ENCODE measurements at regions not wholly inside any gene's neighbourhood (a gene's known extent, or its start where the extent isn't known, plus 50 kb on each side); places are given as distances from the start of the nearest gene placed in this dataset.

GRCh38 chr10:61049386-61049785, 105.4 kb upstream of the RHOBTB1 start:
- WGBS, 2 experiments (ENCODE audit: extremely low coverage in 2 of 2, insufficient read length in 1 of 2) = no CpG with 5 or more reads among the region's 2 CpGs
- TF ChIP-seq POLR2A (IDR thresholded peaks at IDR 0.05; ENCODE audit: low read depth, low read length) (no peak), NFE2L2 (IDR thresholded peaks at IDR 0.05; ENCODE audit: low read depth, low read length) (no peak), MAZ (IDR thresholded peaks at IDR 0.05; ENCODE audit: borderline replicate concordance, low read depth, low read length) (no peak), RCOR1 (IDR thresholded peaks at IDR 0.05; ENCODE audit: insufficient replicate concordance, low read length) (no peak), CHD1 (IDR thresholded peaks at IDR 0.05; ENCODE audit: low read depth, low read length) (no peak), SMC3 (IDR thresholded peaks at IDR 0.05; ENCODE audit: low read depth, low read length) (no peak), MAFK (IDR thresholded peaks at IDR 0.05; ENCODE audit: low read depth, low read length) (no peak), CEBPB (IDR thresholded peaks at IDR 0.05; ENCODE audit: low read depth, low read length) (no peak), FOS (IDR thresholded peaks at IDR 0.05; ENCODE audit: low read depth, low read length) (no peak), ELK1 (IDR thresholded peaks at IDR 0.05; ENCODE audit: borderline replicate concordance, low read depth, low read length) (no peak), MXI1 (IDR thresholded peaks at IDR 0.05; ENCODE audit: borderline replicate concordance, low read depth, low read length) (no peak), RAD21 (IDR thresholded peaks at IDR 0.05; ENCODE audit: low read length) (no peak), RFX5 (IDR thresholded peaks at IDR 0.05; ENCODE audit: low read depth, low read length) (no peak), BHLHE40 (IDR thresholded peaks at IDR 0.05; ENCODE audit: low read depth, low read length) (no peak)
- TF ChIP-seq, protein P1, sequence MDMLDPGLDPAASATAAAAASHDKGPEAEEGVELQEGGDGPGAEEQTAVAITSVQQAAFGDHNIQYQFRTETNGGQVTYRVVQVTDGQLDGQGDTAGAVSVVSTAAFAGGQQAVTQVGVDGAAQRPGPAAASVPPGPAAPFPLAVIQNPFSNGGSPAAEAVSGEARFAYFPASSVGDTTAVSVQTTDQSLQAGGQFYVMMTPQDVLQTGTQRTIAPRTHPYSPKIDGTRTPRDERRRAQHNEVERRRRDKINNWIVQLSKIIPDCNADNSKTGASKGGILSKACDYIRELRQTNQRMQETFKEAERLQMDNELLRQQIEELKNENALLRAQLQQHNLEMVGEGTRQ (IDR thresholded peaks at IDR 0.05; ENCODE audit: low read depth, low read length) = no peak
- TF ChIP-seq, protein P2, sequence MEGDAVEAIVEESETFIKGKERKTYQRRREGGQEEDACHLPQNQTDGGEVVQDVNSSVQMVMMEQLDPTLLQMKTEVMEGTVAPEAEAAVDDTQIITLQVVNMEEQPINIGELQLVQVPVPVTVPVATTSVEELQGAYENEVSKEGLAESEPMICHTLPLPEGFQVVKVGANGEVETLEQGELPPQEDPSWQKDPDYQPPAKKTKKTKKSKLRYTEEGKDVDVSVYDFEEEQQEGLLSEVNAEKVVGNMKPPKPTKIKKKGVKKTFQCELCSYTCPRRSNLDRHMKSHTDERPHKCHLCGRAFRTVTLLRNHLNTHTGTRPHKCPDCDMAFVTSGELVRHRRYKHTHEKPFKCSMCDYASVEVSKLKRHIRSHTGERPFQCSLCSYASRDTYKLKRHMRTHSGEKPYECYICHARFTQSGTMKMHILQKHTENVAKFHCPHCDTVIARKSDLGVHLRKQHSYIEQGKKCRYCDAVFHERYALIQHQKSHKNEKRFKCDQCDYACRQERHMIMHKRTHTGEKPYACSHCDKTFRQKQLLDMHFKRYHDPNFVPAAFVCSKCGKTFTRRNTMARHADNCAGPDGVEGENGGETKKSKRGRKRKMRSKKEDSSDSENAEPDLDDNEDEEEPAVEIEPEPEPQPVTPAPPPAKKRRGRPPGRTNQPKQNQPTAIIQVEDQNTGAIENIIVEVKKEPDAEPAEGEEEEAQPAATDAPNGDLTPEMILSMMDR (conservative IDR thresholded peaks at IDR 0.05; ENCODE audit: low read depth, low read length) = no peak
- Histone ChIP-seq H4K5ac (ENCODE audit: low read depth, low read length) (no peak overlapping the region), H3K36me3 (ENCODE audit: control insufficient read depth, insufficient read depth, low read length) (no peaks in the 10 kb centered on the region), H3K27me3 (ENCODE audit: control insufficient read depth, insufficient read depth, low read length) (peaks cover 3% of the 10 kb centered on the region), H2BK20ac (ENCODE audit: low read depth, low read length) (no peak overlapping the region), H2BK15ac (ENCODE audit: low read depth, low read length) (no peak overlapping the region), H3K18ac (ENCODE audit: low read depth, low read length) (no peak overlapping the region), H3K4me2 (ENCODE audit: low read depth, low read length) (no peak overlapping the region), H3K4me3 (ENCODE audit: insufficient read depth, low read depth, low read length) (no peak overlapping the region), H3K9me3 (ENCODE audit: control insufficient read depth, insufficient read depth, low read length) (no peaks in the 10 kb centered on the region), H4K91ac (ENCODE audit: insufficient read depth, low read depth, low read length) (no peak overlapping the region), H3K9me1 (ENCODE audit: insufficient read depth, low read length) (no peaks in the 10 kb centered on the region), H2BK120ac (ENCODE audit: low read depth, low read length) (no peak overlapping the region), H4K8ac (ENCODE audit: low read depth in 2 of 2, low read length in 2 of 2) (no peak overlapping the region), H3K56ac (ENCODE audit: extremely low read depth, insufficient read depth, low read length) (no peak overlapping the region), H2AFZ (replicated peaks; ENCODE audit: low read length, poor library complexity) (no peak overlapping the region), H2BK5ac (ENCODE audit: low read depth, low read length, poor library complexity, severe bottlenecking) (no peak overlapping the region), H2AK5ac (ENCODE audit: low read depth, low read length) (no peak overlapping the region), H3K14ac (replicated peaks; ENCODE audit: low read depth, low read length) (no peak overlapping the region), H3K79me1 (ENCODE audit: low read depth in 1 of 2, low read length in 2 of 2) (no peaks in the 10 kb centered on the region), H4K20me1 (ENCODE audit: insufficient read depth, low read length) (no peaks in the 10 kb centered on the region), H3K4me1 (ENCODE audit: control insufficient read depth, insufficient read depth, low read length) (no peaks in the 10 kb centered on the region), H2AK9ac (replicated peaks; ENCODE audit: low read depth, low read length, poor library complexity) (no peak overlapping the region), H3K4ac (ENCODE audit: low read depth, low read length) (no peak overlapping the region), H3K27ac (ENCODE audit: insufficient read depth, low read length) (no peak overlapping the region), H3K9ac (ENCODE audit: low read depth, low read length) (no peak overlapping the region), H3K23ac (ENCODE audit: low read depth, low read length) (no peak overlapping the region)
- intact Hi-C loops (cut with micrococcal nuclease) (no loop called here), dilution Hi-C loops (cut with HindIII; ENCODE audit: low sequenced_read_pairs, unreplicated experiment) (no loop called here), in situ Hi-C loops (cut with MboI; ENCODE audit: low sequenced_read_pairs) (no loop called here)
- CTCF ChIA-PET = no interaction called here
- no peak for DNase-seq
- no peak for ATAC-seq (ENCODE audit: low read depth)
- POLR2A ChIA-PET (ENCODE audit: unreplicated experiment) = no interaction called here
- BruUV-seq (replicated peaks) = no TSS peak
